ENCODE measurements at regions not wholly inside any gene's neighbourhood (a gene's known extent, or its start where the extent isn't known, plus 50 kb on each side); places are given as distances from the start of the nearest gene placed in this dataset.
A peak's percentile ranks its signal among the peaks of the same experiment; 100 is the strongest.

GRCh38 chr4:13108096-13108495 lies 376.0 kb downstream of the RAB28 start:
- H2BK5ac ChIP-seq (ENCODE audit: low read depth, low read length): no peak overlapping the region
- no peak overlapping the region for H3K4me3 ChIP-seq (ENCODE audit: extremely low read depth in 1 of 4, insufficient read depth in 2 of 4, low read depth in 3 of 4, low read length in 4 of 4)
- peaks cover 0 to 5% of the 10 kb centered on the region in 2 experiments; a peak in 1 of 4 replicates for H3K9me3 ChIP-seq (ENCODE audit: insufficient read depth in 2 of 2, low read depth in 1 of 2, low read length in 1 of 2)
- H3K79me1 ChIP-seq (ENCODE audit: low read depth, low read length): no peaks in the 10 kb centered on the region
- no peak overlapping the region for H2BK15ac ChIP-seq (ENCODE audit: low read length)
- H2AK5ac ChIP-seq (ENCODE audit: low read depth, low read length): no peak overlapping the region
- no peaks in the 10 kb centered on the region for H4K20me1 ChIP-seq (replicated peaks in 1 of 2; ENCODE audit: control insufficient read depth in 1 of 2, insufficient read depth in 2 of 2, low read length in 2 of 2)
- H2AFZ ChIP-seq (ENCODE audit: low read length): no peak overlapping the region
- H3K23ac ChIP-seq (ENCODE audit: insufficient read length): no peak overlapping the region
- no peak overlapping the region for H3K4me2 ChIP-seq (ENCODE audit: insufficient read depth in 1 of 2, low read depth in 2 of 2, low read length in 2 of 2)
- no peak overlapping the region for H2BK120ac ChIP-seq (replicated peaks; ENCODE audit: low read depth, low read length)
- H3K14ac ChIP-seq (ENCODE audit: insufficient read length): no peak overlapping the region
- no peaks in the 10 kb centered on the region for H3K79me2 ChIP-seq (ENCODE audit: control insufficient read depth in 1 of 2, insufficient read depth in 2 of 2, low read length in 2 of 2)
- no peak overlapping the region for H3K9ac ChIP-seq (replicated peaks in 1 of 4; ENCODE audit: extremely low read depth in 1 of 4, low read depth in 3 of 4, low read length in 3 of 4)
- H4K5ac ChIP-seq (ENCODE audit: insufficient read length, low read depth, low read length): no peak overlapping the region
- DNase-seq (ENCODE audit: low read depth in 1 of 2, low spot score in 2 of 2) (no peak), FAIRE-seq (no peak)
- no peak overlapping the region for H2BK12ac ChIP-seq (ENCODE audit: low read depth, low read length)
- H3K4me1 ChIP-seq (replicated peaks in 1 of 4; ENCODE audit: control insufficient read depth in 3 of 4, insufficient read depth in 4 of 4, low read length in 3 of 4): no peaks in the 10 kb centered on the region
- no peak overlapping the region for H3K18ac ChIP-seq (ENCODE audit: extremely low read depth, low read length)
- no peaks in the 10 kb centered on the region for H3K36me3 ChIP-seq (ENCODE audit: control insufficient read depth in 2 of 4, insufficient read depth in 4 of 4, low read length in 3 of 4)
- H3K27me3 ChIP-seq (replicated peaks in 1 of 4; ENCODE audit: control insufficient read depth in 3 of 4, extremely low read depth in 1 of 4, insufficient read depth in 3 of 4, low read length in 3 of 4): no peaks in the 10 kb centered on the region
- 94% methylated on average over 1 of the region's 1 CpG; no CpG with 5 or more reads in 1 of the 2 experiments for WGBS, 2 experiments (ENCODE audit: extremely low coverage in 1 of 2, insufficient coverage in 1 of 2, insufficient read length in 1 of 2, insufficient replicate concordance in 2 of 2, low coverage in 1 of 2, low lambda C conversion rate in 2 of 2, missing lambda C conversion rate in 1 of 2)
- no peak overlapping the region for H3K4ac ChIP-seq (replicated peaks; ENCODE audit: insufficient read length, low read depth, low read length)
- H4K91ac ChIP-seq (replicated peaks; ENCODE audit: insufficient read length, low read length): no peak overlapping the region
- ChIA-PET POLR2A (ENCODE audit: partially characterized antibody) (no interaction called here), CTCF (ENCODE audit: partially characterized antibody) (interaction anchor here (0.6 to 2.6 kb wide), 7 partner anchors 10 to 1576 kb away, joined by 3 to 7 read pairs (median 3); no protein-coding TSS in a partner anchor)
- H2BK20ac ChIP-seq (ENCODE audit: low read length): no peak overlapping the region
- H3K23me2 ChIP-seq (ENCODE audit: low read depth, low read length): no peaks in the 10 kb centered on the region
- no peak overlapping the region for H3K56ac ChIP-seq (replicated peaks; ENCODE audit: insufficient read length, low read depth, low read length)
- H3K27ac ChIP-seq (ENCODE audit: low read depth, low read length): no peak overlapping the region
- no peak overlapping the region for H4K8ac ChIP-seq (ENCODE audit: extremely low read depth, insufficient read depth, low read length)
- TF ChIP-seq PHF8 (conservative IDR thresholded peaks at IDR 0.05; ENCODE audit: low read depth, low read length) (no peak), E2F6 (IDR thresholded peaks at IDR 0.05) (no peak), CREB1 (IDR thresholded peaks at IDR 0.05) (no peak), CTCF (IDR thresholded peaks at IDR 0.05; ENCODE audit: control extremely low read depth in 1 of 3, insufficient read depth in 1 of 3, low read depth in 1 of 3, low read length in 3 of 3) (peak in 1 of 3 experiments; percentile 21; a peak in 1 of 4 replicates), TAF1 (IDR thresholded peaks at IDR 0.05; ENCODE audit: low read depth, low read length) (no peak), CBX5 (IDR thresholded peaks at IDR 0.05; ENCODE audit: low read depth, low read length) (no peak), EP300 (IDR thresholded peaks at IDR 0.05; ENCODE audit: borderline replicate concordance in 1 of 2, low read depth in 2 of 2, low read length in 2 of 2) (no peak), CHD2 (IDR thresholded peaks at IDR 0.05; ENCODE audit: low read length) (no peak), SP2 (IDR thresholded peaks at IDR 0.05; ENCODE audit: low read length) (no peak), SIX5 (IDR thresholded peaks at IDR 0.05; ENCODE audit: low read depth, low read length) (no peak), KDM1A (IDR thresholded peaks at IDR 0.05; ENCODE audit: borderline replicate concordance, low read length) (no peak)
